Subcutaneous adipose tissue (tissue), 1 donor: ENCODE measurements at regions not wholly inside any gene's neighbourhood (a gene's known extent, or its start where the extent isn't known, plus 50 kb on each side); places are given as distances from the start of the nearest gene placed in this dataset.

Experiments
- TF ChIP-seq, protein P1 (sequence below): fragments of 450-650 bp; IDR thresholded peaks from one replicate; pipeline ENCODE4 v1.5.1; 2016; ENCODE audit warnings: low read depth, mild to moderate bottlenecking, control low read depth, antibody characterized with exemption, moderate library complexity

GRCh38 chr20:48162621-48163020 is 377.3 kb upstream of the SULF2 start:
- TF ChIP-seq, protein P1, sequence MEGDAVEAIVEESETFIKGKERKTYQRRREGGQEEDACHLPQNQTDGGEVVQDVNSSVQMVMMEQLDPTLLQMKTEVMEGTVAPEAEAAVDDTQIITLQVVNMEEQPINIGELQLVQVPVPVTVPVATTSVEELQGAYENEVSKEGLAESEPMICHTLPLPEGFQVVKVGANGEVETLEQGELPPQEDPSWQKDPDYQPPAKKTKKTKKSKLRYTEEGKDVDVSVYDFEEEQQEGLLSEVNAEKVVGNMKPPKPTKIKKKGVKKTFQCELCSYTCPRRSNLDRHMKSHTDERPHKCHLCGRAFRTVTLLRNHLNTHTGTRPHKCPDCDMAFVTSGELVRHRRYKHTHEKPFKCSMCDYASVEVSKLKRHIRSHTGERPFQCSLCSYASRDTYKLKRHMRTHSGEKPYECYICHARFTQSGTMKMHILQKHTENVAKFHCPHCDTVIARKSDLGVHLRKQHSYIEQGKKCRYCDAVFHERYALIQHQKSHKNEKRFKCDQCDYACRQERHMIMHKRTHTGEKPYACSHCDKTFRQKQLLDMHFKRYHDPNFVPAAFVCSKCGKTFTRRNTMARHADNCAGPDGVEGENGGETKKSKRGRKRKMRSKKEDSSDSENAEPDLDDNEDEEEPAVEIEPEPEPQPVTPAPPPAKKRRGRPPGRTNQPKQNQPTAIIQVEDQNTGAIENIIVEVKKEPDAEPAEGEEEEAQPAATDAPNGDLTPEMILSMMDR: no peak

- TF ChIP-seq, protein P1: no peak
Observed at GRCh38 chr20:48159145-48160008, 374.1 kb upstream of the SULF2 start.

DNA sequence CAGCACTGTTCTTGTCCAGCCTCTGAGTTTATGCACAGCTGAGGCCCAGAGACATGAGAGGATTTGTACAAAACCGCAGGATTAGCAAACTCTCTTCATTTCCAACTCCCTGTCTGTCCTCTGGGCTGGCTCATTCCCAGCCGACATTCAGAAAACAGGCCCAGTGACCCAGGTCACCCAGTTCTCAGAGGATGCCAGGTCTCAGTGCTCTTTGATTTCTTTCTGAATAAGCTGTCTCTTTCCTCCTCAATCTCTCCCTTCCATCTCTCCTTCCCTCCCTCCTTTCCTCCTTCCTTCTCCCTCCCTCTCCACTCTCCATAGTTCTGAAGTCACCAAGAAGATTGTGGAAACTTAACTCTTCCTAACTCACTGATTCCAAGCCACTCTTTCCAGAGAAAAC is 372.7 kb upstream of the SULF2 start:
- TF ChIP-seq, protein P1: no peak

DNA sequence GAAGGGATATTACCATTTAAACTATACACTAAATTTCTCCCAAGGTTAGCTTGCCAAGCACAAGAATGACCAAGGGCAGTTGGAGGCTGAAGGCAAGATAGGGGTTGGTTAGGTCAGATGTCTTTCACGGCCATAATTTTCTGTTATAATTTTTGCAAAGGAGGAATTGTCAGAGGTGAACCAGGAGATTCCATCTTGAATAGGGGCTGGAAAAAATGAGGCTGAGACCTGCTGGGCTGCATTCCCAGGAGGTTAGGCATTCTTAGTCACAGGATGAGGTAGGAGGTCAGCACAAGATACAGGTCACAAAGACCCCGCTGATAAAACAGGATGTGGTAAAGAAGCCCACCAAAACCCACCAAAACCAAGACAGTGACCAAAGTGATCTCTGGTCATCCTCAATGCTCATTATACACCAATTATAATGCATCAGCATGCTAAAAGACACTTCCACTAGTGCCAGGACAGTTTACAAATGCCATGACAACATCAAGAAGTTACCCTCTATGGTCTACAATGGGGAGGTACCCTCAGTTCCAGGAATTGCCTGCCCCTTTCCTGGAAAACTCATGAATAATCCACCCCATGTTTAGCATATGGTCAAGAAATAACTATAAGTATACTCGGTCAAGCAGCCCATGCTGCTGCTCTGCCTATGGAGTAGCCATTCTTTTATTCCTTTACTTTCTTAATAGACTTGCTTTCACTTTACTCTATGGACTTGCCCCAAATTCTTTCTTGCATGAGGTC is 371.8 kb upstream of the SULF2 start:
- TF ChIP-seq, protein P1: no peak

DNA sequence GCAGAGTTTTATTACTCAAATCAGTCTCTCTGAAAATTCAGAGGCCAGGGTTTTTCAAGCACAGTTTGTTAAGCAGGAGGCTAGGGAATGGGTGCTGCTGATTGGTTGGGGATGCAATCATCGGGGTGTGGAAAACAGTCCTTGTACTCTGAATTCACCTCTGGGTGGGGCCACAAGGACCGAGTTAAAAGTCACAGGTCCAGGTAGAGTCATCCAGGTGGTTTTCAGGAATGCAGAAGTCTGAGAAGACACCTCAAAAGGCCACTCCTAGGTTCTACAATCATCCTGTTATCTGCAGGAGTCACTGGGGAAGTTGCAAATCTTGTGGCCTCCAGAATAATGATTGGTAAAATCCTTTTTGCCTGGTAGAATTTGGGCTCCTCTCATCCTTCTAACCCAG is 371.2 kb upstream of the SULF2 start:
- TF ChIP-seq, protein P1: no peak

GRCh38 chr20:48155268-48155667 is 370.0 kb upstream of the SULF2 start:
- TF ChIP-seq, protein P1: no peak

DNA sequence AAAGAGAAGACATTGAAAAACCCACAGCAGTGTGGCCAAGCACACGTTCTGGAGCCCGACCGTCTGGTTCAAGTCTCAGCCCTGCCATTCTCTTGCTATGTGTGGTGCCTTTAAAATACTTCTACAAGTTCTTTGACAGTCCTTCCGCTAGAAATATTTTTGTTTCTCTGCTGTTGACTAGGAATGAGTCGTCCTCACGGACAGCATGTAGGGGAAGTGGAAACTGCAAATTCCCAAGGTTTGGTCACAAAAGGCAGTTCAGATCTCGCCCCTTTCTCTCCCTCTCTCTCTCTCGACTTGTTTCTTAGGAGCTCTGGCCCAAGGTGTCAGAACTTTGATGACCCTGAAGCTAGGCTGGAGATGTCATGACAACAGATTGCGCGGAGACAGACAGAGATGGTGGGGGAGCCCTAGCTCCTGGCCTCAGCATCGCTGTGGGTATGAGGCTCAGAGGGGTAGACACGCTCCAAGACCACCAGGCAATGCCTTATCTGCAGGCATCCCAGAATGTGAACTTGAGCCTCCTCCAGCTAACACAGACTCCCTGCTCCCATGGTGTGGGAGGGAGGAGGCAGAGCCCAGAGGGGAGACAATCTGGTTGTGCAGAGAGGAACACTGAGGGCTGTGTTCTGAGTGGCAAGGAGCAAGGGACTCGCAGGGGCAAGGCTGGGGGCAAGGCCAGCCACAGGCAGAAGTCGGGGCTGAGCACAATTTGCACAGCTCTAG is 368.9 kb upstream of the SULF2 start:
- TF ChIP-seq, protein P1: no peak
